AG04450 (cell line): ENCODE measurements at regions not wholly inside any gene's neighbourhood (a gene's known extent, or its start where the extent isn't known, plus 50 kb on each side); places are given as distances from the start of the nearest gene placed in this dataset.

Experiments
- CTCF ChIA-PET: fragments of 300-600, 350-600 bp; formaldehyde crosslinking; extraction: SDS; loops from one replicate; lab custom pipeline; 2022; ENCODE audit warnings: antibody characterized with exemption, inconsistent platforms; lab: Charles Lee
- POLR2A ChIA-PET: fragments of 350-600 bp; formaldehyde crosslinking; extraction: SDS; loops from one replicate; lab custom pipeline; 2021; ENCODE audit warnings: antibody characterized with exemption, inconsistent platforms; lab: Yijun Ruan, JAX
- DNase-seq: peaks from one replicate; pipeline ENCODE4 v3.0.0-alpha.2; 2011; ENCODE audit warnings: low read depth, low spot score
- H3K27ac ChIP-seq: one replicate; pipeline ENCODE4 v1.5.1; 2012; ENCODE audit warnings: low read depth, low read length, control low read depth
- H3K27me3 ChIP-seq: one replicate; pipeline ENCODE4 v1.6.0; 2012; ENCODE audit warnings: low read length; ENCODE audit not compliant: control insufficient read depth, insufficient read depth
- H3K4me3 ChIP-seq: 2 replicates; pipeline ENCODE4 v1.5.1; 2011; ENCODE audit warnings: mild to moderate bottlenecking, low read depth, low read length, control low read depth
- H3K9me3 ChIP-seq: 2 replicates; pipeline ENCODE4 v1.5.1; 2012; ENCODE audit warnings: low read length; ENCODE audit not compliant: control insufficient read depth, insufficient read depth
- CTCF ChIP-seq: IDR thresholded peaks from 2 replicates; pipeline ENCODE4 v1.5.1; 2011; ENCODE audit warnings: low read depth, low read length, control low read depth, inconsistent platforms

GRCh38 chr15:81547521-81548132, 173.6 kb upstream of the TMC3 start:
- CTCF ChIA-PET: no interaction called here
- Histone ChIP-seq H3K27me3 (no peaks in the 10 kb centered on the region), H3K9me3 (no peaks in the 10 kb centered on the region), H3K4me3 (no peak overlapping the region), H3K27ac (no peak overlapping the region)
- DNase-seq: no peak
- no peak for TF ChIP-seq CTCF
- POLR2A ChIA-PET: interaction anchor here (0.6 kb wide), 1 partner anchor 387 kb away, joined by 3 read pairs; no protein-coding TSS in a partner anchor

GRCh38 chr15:81544385-81544784, 170.4 kb upstream of the TMC3 start:
- TF ChIP-seq CTCF: no peak
- CTCF ChIA-PET: no interaction called here
- Histone ChIP-seq H3K27ac (no peak overlapping the region), H3K9me3 (no peaks in the 10 kb centered on the region), H3K4me3 (no peak overlapping the region), H3K27me3 (no peaks in the 10 kb centered on the region)
- DNase-seq: no peak
- POLR2A ChIA-PET: no interaction called here

- POLR2A ChIA-PET: no interaction called here
Observed at GRCh38 chr15:81540909-81541308, 166.9 kb upstream of the TMC3 start.

GRCh38 chr15:81536356-81536755, 162.3 kb upstream of the TMC3 start:
- no peak for TF ChIP-seq CTCF
- no peak overlapping the region for H3K4me3 ChIP-seq
- ChIA-PET CTCF (interaction anchor here (0.9 kb wide), 1 partner anchor 8 kb away, joined by 3 read pairs; no protein-coding TSS in a partner anchor), POLR2A (no interaction called here)
- DNase-seq: no peak
- no peaks in the 10 kb centered on the region for H3K9me3 ChIP-seq
- no peaks in the 10 kb centered on the region for H3K27me3 ChIP-seq
- H3K27ac ChIP-seq: no peak overlapping the region

More at GRCh38 chr15:81540909-81541308, 166.9 kb upstream of the TMC3 start:
- TF ChIP-seq CTCF: no peak
- DNase-seq: no peak
- H3K27ac ChIP-seq: no peak overlapping the region
- no peak overlapping the region for H3K4me3 ChIP-seq
- CTCF ChIA-PET: no interaction called here
- no peaks in the 10 kb centered on the region for H3K9me3 ChIP-seq
- no peaks in the 10 kb centered on the region for H3K27me3 ChIP-seq

GRCh38 chr15:81534124-81534523, 160.1 kb upstream of the TMC3 start:
- Histone ChIP-seq H3K27me3 (no peaks in the 10 kb centered on the region), H3K4me3 (no peak overlapping the region), H3K9me3 (no peaks in the 10 kb centered on the region), H3K27ac (no peak overlapping the region)
- no peak for TF ChIP-seq CTCF
- ChIA-PET CTCF (no interaction called here), POLR2A (no interaction called here)
- DNase-seq: no peak
